K562 (cell line): ENCODE measurements at regions not wholly inside any gene's neighbourhood (a gene's known extent, or its start where the extent isn't known, plus 50 kb on each side); places are given as distances from the start of the nearest gene placed in this dataset.

Experiments used
- ADNP ChIP-seq: fragments of 200-800 bp; sonication (Bioruptor generic); IDR thresholded peaks from 2 replicates; pipeline ENCODE4 v1.6.1; 2016; ENCODE audit warnings: missing genetic modification characterization, missing compliant biosample characterization
- ARHGAP35 ChIP-seq: fragments of 450-650 bp; IDR thresholded peaks from 2 replicates; pipeline ENCODE4 v1.6.1; 2018; ENCODE audit not compliant: partially characterized antibody
- CAMTA2 ChIP-seq: fragments of 250-450 bp; sonication (Bioruptor Pico); conservative IDR thresholded peaks from 2 replicates; pipeline ENCODE4 v1.5.1; 2022
- CBX2 ChIP-seq: fragments of 200-600 bp; sonication (generic); IDR thresholded peaks from one replicate; pipeline ENCODE4 v1.6.1; 2012; ENCODE audit warnings: mild to moderate bottlenecking, low read length, inconsistent platforms; ENCODE audit not compliant: insufficient read depth, poor library complexity, severe bottlenecking
- CHAMP1 ChIP-seq: fragments of 450-650 bp; IDR thresholded peaks from 2 replicates; pipeline ENCODE4 v1.6.1; 2016; ENCODE audit warnings: mild to moderate bottlenecking
- CHD2 ChIP-seq: IDR thresholded peaks from 2 replicates; pipeline ENCODE4 v1.6.1; 2011; ENCODE audit warnings: low read depth, low read length
- CTBP1 ChIP-seq: fragments of 450-650 bp; IDR thresholded peaks from 2 replicates; pipeline ENCODE4 v1.6.1; 2016; ENCODE audit warnings: borderline replicate concordance
- FOXK1 ChIP-seq: sonication (generic); formaldehyde crosslinking; IDR thresholded peaks from 2 replicates; pipeline ENCODE4 v1.8.0; 2022; ENCODE audit warnings: missing genetic modification reagents, mild to moderate bottlenecking, borderline replicate concordance
- GTF2F1 ChIP-seq: IDR thresholded peaks from 2 replicates; pipeline ENCODE4 v1.6.1; 2011; ENCODE audit warnings: low read depth, low read length, improper control_type of control experiment
- HCFC1 ChIP-seq: IDR thresholded peaks from 2 replicates; pipeline ENCODE4 v1.6.1; 2012; ENCODE audit warnings: low read depth, low read length, improper control_type of control experiment
- HNRNPK ChIP-seq: fragments of 200-400 bp; formaldehyde crosslinking; IDR thresholded peaks from one replicate; pipeline ENCODE4 v1.6.1; 2018; ENCODE audit warnings: mild to moderate bottlenecking, low read depth, low read length; ENCODE audit not compliant: poor library complexity, severe bottlenecking
- HNRNPLL ChIP-seq: fragments of 200-400 bp; formaldehyde crosslinking; IDR thresholded peaks from 2 replicates; pipeline ENCODE4 v1.6.1; 2017; ENCODE audit warnings: low read length, low read depth, mild to moderate bottlenecking; ENCODE audit not compliant: poor library complexity, severe bottlenecking
- KLF13 ChIP-seq: fragments of 450-650 bp; IDR thresholded peaks from 2 replicates; pipeline ENCODE4 v1.6.1; 2016; ENCODE audit warnings: missing genetic modification characterization, low read depth, mild to moderate bottlenecking, missing compliant biosample characterization, moderate library complexity, borderline replicate concordance
- MTA1 ChIP-seq: fragments of 450-650 bp; IDR thresholded peaks from 2 replicates; pipeline ENCODE4 v1.6.1; 2017; ENCODE audit warnings: borderline replicate concordance
- NCOA1 ChIP-seq: fragments of 450-650 bp; IDR thresholded peaks from 2 replicates; pipeline ENCODE4 v1.6.1; 2016; ENCODE audit warnings: low read depth
- NR2C2 ChIP-seq, 2 experiments: fragments of 200-800 bp in 1 of 2; sonication (Bioruptor generic) in 1 of 2; sonication (generic) in 1 of 2; formaldehyde crosslinking in 1 of 2; IDR thresholded peaks; 2 replicates each; pipeline versions ENCODE4 v1.6.1 to v1.8.0; 2016 to 2022; ENCODE audit warnings: mild to moderate bottlenecking in 1 of 2, missing compliant biosample characterization in 1 of 2, missing genetic modification characterization in 1 of 2, missing genetic modification reagents in 1 of 2
- NR2F6 ChIP-seq: fragments of 450-650 bp; formaldehyde crosslinking; IDR thresholded peaks from 2 replicates; pipeline ENCODE4 v1.4.0; 2020; ENCODE audit warnings: mild to moderate bottlenecking
- SIX5 ChIP-seq, 2 experiments: IDR thresholded peaks; 2 replicates each; pipeline ENCODE4 v1.6.1; 2011; ENCODE audit warnings: low read length in 2 of 2, borderline replicate concordance in 1 of 2, low read depth in 1 of 2, mild to moderate bottlenecking in 1 of 2, moderate library complexity in 1 of 2; ENCODE audit not compliant: insufficient read depth in 1 of 2
- TBL1XR1 ChIP-seq, 2 experiments: IDR thresholded peaks; 2 replicates each; pipeline ENCODE4 v1.6.1; 2012; ENCODE audit warnings: improper control_type of control experiment in 2 of 2, low read length in 2 of 2, mild to moderate bottlenecking in 1 of 2
- TCF3 ChIP-seq: sonication (generic); formaldehyde crosslinking; IDR thresholded peaks from 2 replicates; pipeline ENCODE4 v1.4.0; 2020; ENCODE audit warnings: mild to moderate bottlenecking, missing genetic modification reagents
- ZNF212 ChIP-seq: fragments of 450-650 bp; formaldehyde crosslinking; IDR thresholded peaks from 2 replicates; pipeline ENCODE4 v1.4.0; 2020; ENCODE audit warnings: mild to moderate bottlenecking
- ZNF224 ChIP-seq: sonication (generic); formaldehyde crosslinking; IDR thresholded peaks from 2 replicates; pipeline ENCODE4 v1.8.0; 2022; ENCODE audit warnings: mild to moderate bottlenecking, missing genetic modification reagents
- ZNF707 ChIP-seq: fragments of 250-450 bp; sonication (Bioruptor Pico); conservative IDR thresholded peaks from 2 replicates; pipeline ENCODE4 v1.8.0; 2022; ENCODE audit warnings: inconsistent platforms, mild to moderate bottlenecking, moderate library complexity
- ZNF75A ChIP-seq: fragments of 450-650 bp; formaldehyde crosslinking; IDR thresholded peaks from 2 replicates; pipeline ENCODE4 v1.4.0; 2020; ENCODE audit warnings: mild to moderate bottlenecking
- TF ChIP-seq, protein P1 (sequence below): fragments of 450-650 bp; IDR thresholded peaks from 2 replicates; pipeline ENCODE4 v1.6.1; 2014; ENCODE audit warnings: low read depth, mild to moderate bottlenecking, moderate library complexity, borderline replicate concordance
- TF ChIP-seq, protein P2 (sequence below): fragments of 450-650 bp; IDR thresholded peaks from 2 replicates; pipeline ENCODE4 v1.6.1; 2016; ENCODE audit warnings: antibody characterized with exemption

DNA sequence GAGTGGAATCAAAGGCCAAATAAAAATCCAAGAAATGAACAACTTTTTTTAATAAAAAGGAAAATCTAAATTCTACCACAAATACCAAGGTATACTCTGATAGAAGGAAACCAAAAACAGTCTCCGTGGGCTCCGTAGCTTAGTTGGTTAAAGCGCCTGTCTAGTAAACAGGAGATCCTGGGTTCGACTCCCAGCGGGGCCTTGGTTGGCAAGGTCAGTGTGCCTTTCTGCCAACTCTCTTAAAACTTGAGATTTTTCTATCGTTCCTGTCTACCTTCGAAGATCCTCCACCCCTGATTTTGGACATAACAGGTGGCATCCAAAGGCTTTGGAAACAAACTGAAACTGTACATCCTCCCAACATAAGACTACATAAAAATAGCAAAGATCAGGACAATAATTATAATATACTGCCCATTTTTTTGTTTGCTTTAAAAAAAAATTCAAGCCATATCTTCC lies 197.9 kb downstream of the TRIM27 start (continued):
- TF ChIP-seq CHAMP1 (peak; percentile 78), FOXK1 (CRISPR knock-in tag) (no peak), KLF13 (no peak), GTF2F1 (no peak), NCOA1 (no peak), ZNF224 (no peak), CBX2 (no peak), HNRNPK (no peak), HNRNPLL (peak; percentile 77), HCFC1 (0 out of 2 replicates have a peak, but pooled peaks have one; percentile 20), TCF3 (CRISPR knock-in tag) (no peak), ADNP (tag) (peak; percentile 76), NR2F6 (0 out of 2 replicates have a peak, but pooled peaks have one; percentile 61), ZNF75A (CRISPR knock-in tag) (no peak), SIX5 (IDR thresholded peaks at IDR 0.05; ENCODE audit: borderline replicate concordance in 1 of 2, insufficient read depth in 1 of 2, low read depth in 1 of 2, low read length in 2 of 2) (no peak), ZNF212 (CRISPR knock-in tag) (no peak), ARHGAP35 (no peak), CTBP1 (peak; percentile 64), TBL1XR1 (IDR thresholded peaks at IDR 0.05; ENCODE audit: low read length in 2 of 2) (peak in 1 of 2 experiments; percentile 98; a peak in 2 of 4 replicates), NR2C2 (CRISPR knock-in tag; IDR thresholded peaks at IDR 0.05) (no peak), NR2C2 (tag; IDR thresholded peaks at IDR 0.05) (no peak), CHD2 (no peak), ZNF707 (CRISPR knock-in tag) (no peak), MTA1 (peak; percentile 58; the same call in 1 of the 2 replicates), CAMTA2 (no peak)
- TF ChIP-seq, protein P1, sequence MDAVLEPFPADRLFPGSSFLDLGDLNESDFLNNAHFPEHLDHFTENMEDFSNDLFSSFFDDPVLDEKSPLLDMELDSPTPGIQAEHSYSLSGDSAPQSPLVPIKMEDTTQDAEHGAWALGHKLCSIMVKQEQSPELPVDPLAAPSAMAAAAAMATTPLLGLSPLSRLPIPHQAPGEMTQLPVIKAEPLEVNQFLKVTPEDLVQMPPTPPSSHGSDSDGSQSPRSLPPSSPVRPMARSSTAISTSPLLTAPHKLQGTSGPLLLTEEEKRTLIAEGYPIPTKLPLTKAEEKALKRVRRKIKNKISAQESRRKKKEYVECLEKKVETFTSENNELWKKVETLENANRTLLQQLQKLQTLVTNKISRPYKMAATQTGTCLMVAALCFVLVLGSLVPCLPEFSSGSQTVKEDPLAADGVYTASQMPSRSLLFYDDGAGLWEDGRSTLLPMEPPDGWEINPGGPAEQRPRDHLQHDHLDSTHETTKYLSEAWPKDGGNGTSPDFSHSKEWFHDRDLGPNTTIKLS: 0 out of 2 replicates have a peak, but pooled peaks have one; percentile 45
- TF ChIP-seq, protein P2, sequence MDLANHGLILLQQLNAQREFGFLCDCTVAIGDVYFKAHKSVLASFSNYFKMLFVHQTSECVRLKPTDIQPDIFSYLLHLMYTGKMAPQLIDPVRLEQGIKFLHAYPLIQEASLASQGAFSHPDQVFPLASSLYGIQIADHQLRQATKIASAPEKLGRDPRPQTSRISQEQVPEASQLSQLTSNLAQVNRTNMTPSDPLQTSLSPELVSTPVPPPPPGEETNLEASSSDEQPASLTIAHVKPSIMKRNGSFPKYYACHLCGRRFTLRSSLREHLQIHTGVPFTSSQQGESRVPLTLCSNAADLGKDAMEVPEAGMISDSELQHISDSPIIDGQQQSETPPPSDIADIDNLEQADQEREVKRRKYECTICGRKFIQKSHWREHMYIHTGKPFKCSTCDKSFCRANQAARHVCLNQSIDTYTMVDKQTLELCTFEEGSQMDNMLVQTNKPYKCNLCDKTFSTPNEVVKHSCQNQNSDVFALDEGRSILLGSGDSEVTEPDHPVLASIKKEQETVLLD: peak; percentile 85
